GM18526 (cell line): ENCODE measurements at regions not wholly inside any gene's neighbourhood (a gene's known extent, or its start where the extent isn't known, plus 50 kb on each side); places are given as distances from the start of the nearest gene placed in this dataset.

Source experiments
- POLR2A ChIP-seq: IDR thresholded peaks from 3 replicates; pipeline ENCODE4 v1.6.1; 2011; ENCODE audit not compliant: insufficient read length; ENCODE audit errors: extremely low read depth

DNA sequence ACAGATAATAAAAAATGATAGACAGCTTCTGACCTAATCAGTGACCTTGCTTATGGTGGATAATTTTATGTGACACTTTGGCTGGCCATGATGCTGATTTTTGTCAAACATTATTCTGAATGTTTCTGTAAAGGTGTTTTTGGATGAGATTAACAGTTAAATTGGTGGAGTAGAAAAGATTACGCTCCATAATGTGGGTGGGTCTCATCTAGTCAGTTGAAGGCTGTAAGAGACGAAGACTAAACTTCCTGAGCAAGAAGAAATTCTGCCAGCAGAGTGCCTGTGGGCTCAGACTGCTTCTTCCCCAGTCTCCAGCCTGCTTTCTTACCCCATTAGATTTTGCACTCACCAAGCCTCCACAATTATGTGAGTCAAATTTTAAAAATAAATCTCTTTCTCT, 214.9 kb upstream of the ITGA4 start:
- no peak for TF ChIP-seq POLR2A

GRCh38 chr2:181243319-181243718, 213.9 kb upstream of the ITGA4 start:
- no peak for TF ChIP-seq POLR2A

- TF ChIP-seq POLR2A = no peak
Observed at GRCh38 chr2:181250691-181251090, 206.5 kb upstream of the ITGA4 start.

DNA sequence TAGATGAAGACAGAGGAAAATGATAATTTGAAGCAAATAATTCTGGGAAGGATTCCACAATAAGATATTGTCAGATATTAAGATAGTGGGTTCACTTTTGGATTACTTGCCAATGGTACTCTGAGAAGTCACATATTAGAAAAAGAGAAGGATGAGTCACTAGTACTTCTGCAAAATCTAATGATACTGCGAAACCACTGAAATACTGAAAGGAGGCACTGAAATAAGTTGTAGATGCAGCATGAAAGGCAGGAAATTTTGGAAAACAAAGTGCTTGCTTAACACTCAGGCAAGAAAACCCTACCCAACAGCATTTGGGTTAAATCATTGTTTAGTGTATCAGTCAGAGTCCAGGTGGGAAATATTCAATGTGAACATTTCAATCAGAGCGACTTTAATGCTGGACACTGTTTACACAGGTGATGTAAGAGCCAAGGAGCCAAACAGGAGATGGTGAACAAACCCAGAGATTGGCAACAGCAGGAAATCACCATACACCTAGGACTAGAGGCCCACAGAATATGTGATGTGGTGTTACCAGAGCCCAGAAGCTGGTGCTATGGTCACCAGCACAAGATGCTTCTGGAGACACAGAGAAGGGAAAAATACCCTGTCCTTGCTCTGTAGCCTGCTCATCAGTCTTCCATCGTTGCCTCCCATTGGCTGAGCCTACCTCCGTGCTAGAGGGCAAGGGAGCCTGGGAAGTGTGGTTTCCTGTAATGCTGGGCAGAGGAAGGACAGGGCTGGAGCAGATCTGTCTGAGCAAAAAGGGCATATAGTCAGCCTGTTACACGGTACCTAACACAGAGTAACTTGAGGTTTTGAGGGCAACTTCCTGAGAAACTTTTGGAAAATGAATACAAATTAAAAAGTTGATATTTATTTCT, 204.7 kb upstream of the ITGA4 start:
- TF ChIP-seq POLR2A = no peak

GRCh38 chr2:181253438-181253837, 203.7 kb upstream of the ITGA4 start:
- no peak for TF ChIP-seq POLR2A

DNA sequence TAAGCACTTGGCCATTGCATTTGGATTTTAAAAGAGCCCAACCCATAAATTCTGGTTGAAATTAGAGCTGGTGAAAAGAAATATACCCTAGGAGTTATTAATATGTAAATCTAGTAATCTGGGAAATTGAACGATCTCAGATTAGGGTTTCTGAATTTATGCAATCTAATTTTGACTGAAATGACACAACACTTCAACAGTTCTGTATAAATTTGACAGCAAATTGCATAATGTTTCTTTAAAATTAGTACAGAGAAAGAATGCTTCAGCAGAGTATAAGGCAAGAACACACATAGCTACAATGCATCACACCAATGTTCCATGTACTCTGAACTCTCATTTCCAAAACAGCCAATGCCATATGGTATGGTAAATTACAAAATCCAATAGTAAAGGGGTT, 201.5 kb upstream of the ITGA4 start:
- no peak for TF ChIP-seq POLR2A

DNA sequence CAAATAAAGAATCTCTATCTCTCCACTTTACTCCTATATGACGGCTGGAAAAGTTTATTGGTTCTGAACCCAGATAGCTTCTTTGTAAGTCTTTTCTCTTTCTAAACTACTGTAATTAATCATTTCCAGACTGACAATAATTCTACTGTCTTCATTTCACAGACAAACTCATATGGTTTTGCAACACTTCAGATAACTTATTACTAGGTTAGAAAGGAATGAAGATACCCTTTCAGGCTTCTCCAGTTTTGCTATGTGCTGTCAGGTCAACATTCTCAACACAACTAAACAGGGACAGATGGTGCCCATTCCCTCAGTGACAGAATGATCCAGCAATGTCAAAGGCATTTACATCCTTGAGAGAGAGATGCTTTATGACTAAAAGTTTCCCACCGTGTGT, 198.5 kb upstream of the ITGA4 start:
- TF ChIP-seq POLR2A = no peak

- no peak for TF ChIP-seq POLR2A
Observed at GRCh38 chr2:181262782-181263181, 194.4 kb upstream of the ITGA4 start.

GRCh38 chr2:181264001-181264400, 193.2 kb upstream of the ITGA4 start:
- TF ChIP-seq POLR2A = no peak

- TF ChIP-seq POLR2A = no peak
Observed at GRCh38 chr2:181264441-181264840, 192.7 kb upstream of the ITGA4 start.

GRCh38 chr2:181266614-181267013, 190.6 kb upstream of the ITGA4 start:
- TF ChIP-seq POLR2A = no peak

DNA sequence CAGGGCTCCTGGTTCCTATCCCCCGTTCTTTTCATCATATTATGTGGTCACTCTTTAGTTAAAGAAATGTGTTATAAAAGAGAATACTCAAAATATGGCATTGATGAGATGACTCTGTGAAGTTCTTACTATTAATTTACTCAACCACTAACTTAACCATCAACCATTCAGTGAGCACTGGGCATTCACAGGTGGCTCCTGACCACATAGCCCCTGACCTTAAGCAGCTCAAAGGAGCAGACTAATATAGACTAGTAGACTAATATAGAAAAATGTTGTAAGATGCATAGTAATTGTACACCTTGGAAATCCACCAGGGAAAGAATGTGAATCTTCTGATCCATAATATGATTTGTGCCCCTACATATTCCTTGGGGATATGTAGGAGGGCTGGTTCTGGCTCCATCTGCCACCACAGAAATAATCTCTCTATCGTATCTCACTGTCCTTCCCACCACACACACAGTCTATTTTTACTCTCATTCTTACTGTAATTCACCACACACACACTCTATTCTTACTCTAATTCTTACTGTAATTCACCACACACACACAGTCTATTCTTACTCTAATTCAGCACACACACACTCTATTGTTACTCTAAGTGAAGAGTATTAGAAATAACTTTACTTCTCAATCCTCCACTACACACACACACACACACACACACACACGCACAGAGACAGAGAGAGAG, 188.9 kb upstream of the ITGA4 start:
- no peak for TF ChIP-seq POLR2A

- TF ChIP-seq POLR2A = no peak
Observed at GRCh38 chr2:181273986-181274385, 183.2 kb upstream of the ITGA4 start.

GRCh38 chr2:181275643-181276070, 181.5 kb upstream of the ITGA4 start:
- no peak for TF ChIP-seq POLR2A

DNA sequence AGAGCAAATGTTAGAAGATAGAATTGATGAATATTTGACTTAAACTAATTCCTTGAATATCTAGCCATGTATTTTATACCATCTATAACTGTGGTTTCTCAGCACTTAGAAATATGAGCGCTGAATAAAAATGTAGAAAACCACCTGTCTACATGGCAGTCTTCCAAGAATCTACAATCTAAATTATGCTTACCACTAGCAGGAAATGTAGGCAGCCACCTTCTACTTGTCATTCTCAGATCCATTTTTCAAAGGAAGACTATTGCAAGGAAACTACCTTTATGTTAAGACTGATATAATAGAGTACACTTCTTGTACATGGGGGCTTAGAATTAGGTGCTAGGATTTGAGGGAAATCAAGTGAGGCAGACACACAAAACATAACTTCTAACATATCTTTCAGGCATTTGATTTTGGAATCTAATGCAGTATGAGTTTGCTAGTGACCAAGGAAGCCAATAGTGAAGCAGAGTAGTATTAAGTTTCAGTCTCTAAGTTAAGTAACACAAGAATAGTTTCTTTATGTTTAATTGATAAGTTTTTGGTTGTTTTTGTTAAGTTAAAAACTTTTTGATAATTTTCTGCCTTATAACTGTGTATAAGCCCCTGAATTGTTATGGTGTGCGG, 175.9 kb upstream of the ITGA4 start:
- no peak for TF ChIP-seq POLR2A

DNA sequence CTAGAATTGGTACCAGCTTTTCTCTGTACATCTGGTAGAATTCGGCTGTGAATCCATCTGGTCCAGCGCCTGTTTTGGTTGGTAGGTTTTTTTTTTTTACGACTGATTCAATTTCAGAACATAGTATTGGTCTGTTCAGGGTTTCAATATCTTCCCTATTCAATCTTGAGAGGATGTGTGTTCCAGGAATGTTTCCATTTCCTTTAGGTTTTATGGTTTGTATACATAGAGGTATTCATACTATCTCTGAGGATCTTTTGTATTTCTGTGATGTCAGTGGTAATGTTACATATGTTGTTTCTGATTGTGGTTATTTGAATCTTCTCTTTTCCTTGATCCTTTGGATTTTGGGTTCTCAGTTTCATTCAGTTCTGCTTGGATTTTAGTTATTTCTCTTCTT, 172.1 kb upstream of the ITGA4 start:
- no peak for TF ChIP-seq POLR2A
